ENCODE measurements at regions not wholly inside any gene's neighbourhood (a gene's known extent, or its start where the extent isn't known, plus 50 kb on each side); places are given as distances from the start of the nearest gene placed in this dataset.
"Not testable (repeated sequence)": the region's sequence is repeated elsewhere in the genome, so short reads cannot be mapped to it uniquely, and the experiment has no call there.

DNA sequence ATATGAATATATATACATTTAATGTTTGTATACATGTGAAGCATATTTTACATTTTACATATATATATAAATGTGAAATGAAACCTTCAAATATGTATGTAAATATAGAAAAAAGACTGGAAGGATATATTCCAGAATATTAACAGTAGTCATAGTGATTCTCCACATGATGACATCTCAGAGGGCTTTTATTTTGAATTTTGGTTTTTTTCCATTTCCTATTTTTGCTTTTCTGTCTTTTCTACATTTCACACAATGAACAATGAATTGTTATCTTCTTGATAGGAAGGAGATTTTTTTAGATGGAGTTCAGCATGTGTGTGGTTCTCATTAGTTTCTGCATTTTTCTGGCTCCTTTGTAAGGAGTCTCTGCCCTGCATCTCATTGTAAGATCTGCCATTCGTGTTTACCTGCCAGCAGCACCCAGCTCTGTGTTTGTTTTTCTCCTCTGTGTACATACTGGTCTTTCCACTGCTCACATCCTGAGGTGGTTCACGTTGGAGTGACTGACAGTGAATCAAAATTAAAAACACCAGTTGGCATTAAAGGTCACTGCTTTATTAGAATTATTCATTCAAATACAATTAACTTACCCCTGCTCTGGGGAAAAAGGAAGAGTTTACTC, 425.3 kb upstream of the MDFIC2 start:
- DNase-seq = no peak

DNA sequence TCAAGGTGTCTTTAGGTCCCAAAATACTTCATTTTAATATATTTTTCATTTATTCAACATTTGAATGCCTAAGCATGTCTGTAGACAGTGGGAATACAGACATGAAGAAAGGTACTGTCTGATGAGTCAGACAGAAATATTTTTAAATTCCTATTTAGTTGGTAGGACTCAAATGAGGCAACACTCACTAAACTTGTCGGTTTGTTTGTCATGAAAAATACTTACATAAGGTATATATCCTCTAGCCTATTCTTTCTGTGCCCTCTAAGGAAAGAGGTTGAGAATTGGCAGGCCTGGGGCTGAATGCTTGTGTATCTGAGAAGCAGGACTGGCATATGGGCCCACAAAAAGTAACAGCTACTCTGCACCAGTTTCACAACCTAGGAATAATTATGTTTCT, 423.6 kb upstream of the MDFIC2 start:
- no peak for DNase-seq

DNA sequence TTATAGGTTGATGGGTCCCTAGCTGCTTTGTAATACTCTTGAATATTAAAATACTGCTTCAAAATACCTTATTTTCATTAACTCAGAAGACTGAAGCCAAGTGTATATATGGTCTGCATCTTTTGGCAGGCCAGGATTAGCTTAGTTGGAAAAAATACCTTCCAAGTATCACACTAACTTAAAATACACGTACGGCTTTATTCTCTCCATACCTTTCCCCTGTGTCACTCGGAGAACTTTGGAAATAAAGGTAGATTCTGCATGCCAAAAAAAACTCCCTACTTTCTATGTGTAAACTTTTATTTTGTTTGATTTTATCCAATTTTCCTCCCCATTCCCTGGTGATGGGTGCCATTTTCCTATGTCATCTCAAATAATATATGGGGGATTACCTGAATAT, 422.3 kb upstream of the MDFIC2 start:
- no peak for DNase-seq

DNA sequence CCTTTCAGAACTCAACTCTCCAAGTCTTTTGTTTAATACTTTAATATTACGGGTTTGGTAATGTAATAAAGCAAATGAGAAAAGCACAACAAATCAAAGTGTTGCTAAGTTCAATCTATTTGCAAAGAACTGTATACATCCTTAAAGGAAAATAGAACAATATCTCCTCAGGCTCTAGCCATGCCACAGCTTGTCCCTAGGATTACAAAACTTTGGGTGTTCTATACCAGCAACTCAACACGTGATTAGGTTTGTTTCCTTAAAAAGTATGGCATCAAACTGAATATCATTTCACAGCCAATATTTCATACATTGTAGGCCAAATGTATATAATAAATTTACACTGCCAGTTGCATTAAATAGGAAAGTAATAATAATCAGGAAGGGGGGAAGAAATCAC, 418.6 kb upstream of the MDFIC2 start:
- no peak for DNase-seq

DNA sequence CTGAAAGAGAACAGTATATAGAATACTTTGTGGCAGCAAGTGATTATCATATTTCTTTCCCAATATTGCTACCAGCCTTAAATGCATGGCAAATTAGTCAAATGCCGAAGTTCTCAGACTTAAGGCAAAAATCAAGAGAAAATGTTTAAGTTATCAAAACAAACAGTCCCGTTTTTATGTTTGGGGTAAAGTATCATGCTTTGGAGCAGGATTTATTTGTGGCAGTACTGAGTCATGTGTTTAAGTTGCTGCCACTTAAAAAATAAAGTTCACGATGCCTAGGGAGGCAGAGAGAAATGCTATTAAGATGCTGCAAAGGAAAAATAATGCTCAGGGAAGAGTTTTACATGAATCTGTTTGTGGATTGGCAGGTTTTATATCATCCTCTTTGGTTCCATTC, 417.4 kb upstream of the MDFIC2 start:
- DNase-seq = no peak

DNA sequence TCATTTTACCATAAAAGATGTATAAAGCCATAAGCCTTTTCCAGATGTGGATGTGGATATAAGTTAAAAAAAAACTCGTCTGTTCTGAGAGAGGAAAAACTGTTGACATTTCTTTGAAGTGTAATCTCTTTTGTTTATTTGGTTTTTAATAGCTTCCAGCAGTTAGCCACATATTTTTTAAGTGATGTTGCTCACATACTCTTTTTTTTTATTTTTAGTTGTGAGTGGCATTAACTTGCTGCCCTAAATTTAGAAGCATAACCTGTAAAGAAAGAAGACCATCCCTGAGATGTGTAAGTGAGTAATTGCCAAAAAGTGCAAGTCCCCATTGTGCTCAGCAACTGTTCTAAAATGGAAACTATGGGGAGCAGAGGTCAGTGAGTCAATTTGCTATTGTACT, 415.9 kb upstream of the MDFIC2 start:
- DNase-seq = no peak

DNA sequence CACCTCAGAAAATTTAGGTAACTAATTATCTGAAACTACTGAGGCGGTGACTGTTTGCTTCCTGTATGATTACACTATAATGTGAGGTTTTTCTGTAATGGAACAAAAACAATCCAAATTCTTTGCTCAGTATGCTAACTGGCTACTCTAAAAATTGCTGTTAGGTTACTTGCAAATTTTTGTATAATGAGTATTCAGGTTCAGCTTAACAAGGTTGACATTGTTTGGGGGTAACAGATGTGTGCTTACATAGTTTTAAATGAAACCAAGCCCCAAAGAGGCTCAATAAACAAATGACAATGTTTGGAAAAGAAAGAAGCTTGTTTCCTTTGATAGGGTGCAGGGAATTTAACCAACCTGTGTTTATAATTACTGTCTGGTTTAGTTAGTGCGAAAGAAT, 414.5 kb upstream of the MDFIC2 start:
- no peak for DNase-seq

DNA sequence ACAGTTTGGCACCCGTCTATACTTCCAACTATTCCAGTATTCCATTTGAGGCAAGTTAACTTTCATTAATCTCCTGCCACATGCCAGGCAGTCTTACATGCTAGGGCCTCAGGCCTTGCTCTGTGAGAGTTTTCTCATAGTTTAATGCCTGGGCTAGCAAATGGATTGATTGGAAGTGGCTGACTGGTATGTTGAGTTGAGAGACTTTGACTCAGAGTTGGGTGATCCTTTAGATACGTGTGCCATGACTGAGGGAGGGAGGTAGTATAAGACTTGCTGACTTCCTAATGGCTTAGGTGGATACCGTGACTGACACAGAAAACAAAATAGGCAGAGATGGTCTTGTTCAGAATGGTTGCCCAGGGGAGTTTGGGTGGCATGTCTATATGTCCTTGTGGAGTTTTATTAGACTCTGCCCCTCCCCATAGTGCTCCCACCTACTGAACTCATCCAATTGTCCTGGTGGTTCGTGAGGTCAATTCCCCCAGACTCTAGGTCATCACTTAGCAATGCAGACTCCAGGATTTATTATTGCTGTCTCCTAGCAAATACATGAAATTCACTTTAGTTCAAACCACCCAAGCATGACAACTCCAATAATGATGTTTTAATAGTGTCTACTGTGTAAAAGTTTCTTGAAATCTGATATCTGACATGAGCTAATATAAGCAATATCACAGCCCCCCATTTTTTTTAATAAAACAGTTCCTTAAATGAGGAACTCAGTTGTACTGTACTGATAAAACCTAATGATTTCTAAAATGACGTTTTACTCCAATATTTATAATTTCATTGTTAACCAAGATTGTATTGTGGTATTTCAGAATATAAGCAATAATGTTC, 413.9 kb upstream of the MDFIC2 start:
- DNase-seq = no peak

DNA sequence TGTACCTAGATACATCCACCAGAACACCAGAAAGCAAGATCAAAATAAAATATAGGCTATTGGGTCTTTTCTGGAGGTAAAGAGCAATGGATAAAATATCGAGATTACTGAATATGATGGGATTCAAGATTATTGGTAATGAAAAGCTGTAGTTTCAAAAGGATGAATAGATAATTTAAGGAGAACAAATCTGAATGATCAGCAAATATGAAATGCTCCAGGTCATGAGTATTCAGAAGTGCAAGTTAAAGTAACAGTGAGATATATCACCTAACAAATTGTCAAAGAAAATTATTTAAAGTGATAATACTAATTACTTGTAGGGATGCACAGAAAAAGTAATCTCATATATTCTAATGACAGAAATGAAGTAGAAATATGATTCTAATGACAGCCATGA, 409.6 kb upstream of the MDFIC2 start:
- DNase-seq = no peak

DNA sequence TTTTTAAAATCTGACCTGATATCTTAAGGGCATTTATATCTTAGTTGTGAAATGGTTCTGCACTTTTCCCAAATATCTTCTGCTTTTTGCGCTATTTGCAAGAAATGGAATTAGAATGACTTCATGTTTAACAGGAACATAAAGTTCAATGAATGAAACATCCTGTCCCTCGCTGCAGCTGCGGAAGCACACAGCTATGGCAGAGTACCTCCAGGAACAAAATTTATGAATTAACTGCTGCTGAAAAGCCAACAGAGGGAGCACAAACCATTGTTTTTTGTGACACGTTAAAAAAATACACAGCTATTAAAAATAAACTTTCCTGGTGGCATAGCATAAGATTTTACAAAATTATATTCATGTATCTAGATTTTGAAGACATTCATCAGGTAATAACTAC, 404.4 kb upstream of the MDFIC2 start:
- DNase-seq = no peak

DNA sequence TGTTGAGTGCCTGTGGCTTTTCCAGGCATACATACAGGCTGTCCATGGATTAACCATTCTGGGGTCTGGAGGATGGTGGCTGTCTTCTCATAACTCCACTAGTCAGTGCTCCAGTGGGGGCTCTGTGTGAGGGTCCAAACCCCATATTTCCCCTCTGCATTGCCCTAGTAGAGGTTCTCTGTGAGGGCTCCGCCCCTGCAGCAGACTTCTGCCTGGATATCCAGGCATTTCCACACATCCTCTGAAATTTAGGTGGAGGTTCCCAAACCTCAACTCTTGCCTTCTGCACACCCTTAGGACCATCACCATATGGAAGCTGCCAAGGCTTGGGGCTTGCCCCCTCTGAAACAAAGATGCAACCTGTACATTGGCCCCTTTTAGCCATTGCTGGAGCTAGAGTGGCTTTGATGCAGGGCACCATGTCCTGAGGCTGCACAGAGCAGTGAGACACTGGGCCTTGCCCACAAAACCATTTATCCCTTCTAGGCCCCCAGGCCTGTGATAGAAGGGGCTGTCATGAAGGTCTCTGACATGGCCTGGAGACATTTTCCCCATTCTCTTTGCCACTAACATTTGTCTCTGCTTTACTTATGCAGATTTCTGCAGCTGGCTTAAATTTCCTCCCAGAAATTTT, 400.1 kb upstream of the MDFIC2 start:
- DNase-seq = no peak

DNA sequence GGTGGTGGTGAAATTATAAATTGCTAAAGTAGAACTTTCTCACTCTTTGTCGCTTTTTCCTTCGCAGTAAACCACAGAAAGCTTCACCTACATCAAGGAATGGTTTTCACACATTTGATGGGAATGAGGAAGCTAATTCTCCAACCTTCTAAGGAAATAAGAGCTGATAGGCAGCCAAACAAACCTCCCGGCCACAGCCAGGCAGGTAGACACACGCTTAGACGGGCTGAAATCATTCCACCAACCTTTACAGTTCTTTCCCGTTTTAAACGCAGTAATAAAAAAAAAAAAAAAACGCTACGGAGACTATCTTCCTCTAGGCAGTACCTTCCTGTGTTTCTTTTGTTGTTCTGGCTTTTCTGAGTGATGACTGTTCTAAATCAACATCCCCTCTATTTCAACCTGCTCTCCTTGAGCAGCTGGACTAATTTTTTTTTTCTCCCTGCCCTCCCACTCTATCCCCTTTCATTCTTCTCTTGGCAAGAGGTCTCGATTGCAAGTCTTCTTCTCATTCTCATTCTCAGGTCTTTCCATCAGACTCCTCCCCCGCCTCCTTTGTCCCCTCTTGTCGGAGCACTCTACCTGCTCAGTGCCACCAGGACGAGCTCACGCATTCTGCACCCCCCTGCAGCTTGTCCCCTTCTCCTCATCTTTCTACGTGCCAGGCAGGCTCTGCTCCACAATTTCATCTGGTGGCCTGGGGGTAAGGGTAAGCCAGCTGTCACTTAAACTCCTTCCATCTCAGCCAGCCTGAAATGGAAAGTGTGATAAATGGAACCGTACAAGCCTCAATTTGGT, 391.1 kb upstream of the MDFIC2 start:
- no peak for DNase-seq

DNA sequence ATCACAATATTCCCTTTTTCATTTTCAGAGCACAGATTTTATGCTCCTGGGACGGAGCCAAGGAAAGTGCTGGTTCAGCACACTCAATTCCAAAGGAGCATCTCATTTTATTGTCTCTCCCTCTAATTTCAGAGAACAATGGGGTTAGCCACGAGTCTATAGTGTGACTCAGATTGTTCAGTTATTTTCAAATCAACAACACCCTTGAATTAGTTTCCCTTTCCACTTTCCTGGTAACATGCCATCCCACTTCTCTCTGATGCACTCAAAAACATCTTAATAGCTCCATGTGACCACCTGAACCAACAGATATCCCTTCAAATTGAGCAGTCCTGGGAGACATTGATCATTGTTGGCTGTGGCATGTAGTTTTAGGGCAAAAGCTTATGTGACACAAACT, 389.7 kb upstream of the MDFIC2 start:
- no peak for DNase-seq

DNA sequence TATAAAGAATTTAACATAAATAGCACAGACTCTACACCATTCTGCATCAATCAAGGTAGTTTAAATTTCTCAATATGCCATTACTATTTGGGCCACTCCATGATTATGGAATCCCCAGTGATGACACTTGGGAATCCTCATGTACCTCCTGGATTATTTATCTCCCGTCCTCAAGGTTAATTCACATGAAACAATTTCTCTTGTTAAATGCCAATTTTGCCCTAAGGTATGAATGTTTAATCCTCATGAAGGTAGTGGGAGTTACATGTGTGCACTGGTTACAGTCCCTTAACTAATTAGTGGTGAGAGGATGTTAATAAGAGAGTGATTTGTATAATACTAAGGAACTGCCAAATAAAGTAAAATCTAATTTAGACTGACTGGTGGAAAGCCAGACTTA, 372.3 kb upstream of the MDFIC2 start:
- DNase-seq = no peak

DNA sequence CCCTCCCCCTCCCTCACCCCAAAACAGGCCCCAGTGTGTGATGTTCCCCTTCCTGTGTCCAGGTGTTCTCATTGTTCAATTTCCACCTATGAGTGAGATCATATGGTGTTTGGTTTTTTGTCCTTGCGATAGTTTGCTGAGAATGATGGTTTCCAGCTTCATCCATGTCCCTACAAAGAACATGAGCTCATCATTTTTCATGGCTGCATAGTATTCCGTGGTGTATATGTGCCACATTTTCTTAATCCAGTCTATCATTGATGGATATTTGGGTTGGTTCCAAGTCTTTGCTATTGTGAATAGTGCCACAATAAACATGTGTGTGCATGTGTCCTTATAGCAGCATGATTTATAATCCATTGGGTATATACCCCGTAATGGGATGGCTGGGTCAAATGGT, 363.4 kb upstream of the MDFIC2 start:
- not testable (repeated sequence) for DNase-seq

DNA sequence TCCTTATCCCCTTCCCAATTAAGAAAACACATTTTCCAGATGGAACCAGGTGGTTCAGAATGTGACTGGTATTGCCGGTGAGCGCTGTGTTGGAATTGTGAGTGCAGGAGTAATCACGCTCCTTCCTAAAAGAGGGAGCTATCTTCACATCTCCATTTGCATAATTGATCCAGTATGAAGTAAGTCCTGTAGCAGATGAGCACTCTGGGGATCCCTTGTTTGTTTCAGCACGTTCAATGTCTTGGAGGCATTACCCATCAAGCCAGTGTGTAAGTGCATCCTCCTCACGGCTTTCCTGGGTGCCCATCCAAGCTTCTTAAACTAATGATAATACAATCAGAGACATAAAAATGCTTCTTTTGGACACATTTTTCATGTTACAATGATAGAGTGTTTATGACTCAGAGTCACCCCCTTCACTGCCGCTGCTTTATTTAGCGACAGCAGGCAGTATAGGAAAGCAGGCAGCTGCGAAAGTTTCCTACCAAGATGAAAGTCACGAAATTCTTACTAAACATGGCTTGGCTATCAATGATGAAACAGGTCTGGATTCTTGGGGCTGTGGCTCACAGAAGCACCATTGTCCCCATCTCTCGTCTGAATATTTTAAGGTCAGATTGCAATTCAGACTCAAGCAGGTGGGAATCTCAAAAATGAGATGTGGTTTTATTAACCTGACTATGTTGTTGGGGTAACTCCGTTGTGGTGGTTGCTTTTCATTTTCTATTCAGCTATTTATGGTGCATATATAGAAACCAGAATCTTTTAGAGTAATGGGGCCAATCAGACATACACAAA, 346.3 kb upstream of the MDFIC2 start:
- no peak for DNase-seq

DNA sequence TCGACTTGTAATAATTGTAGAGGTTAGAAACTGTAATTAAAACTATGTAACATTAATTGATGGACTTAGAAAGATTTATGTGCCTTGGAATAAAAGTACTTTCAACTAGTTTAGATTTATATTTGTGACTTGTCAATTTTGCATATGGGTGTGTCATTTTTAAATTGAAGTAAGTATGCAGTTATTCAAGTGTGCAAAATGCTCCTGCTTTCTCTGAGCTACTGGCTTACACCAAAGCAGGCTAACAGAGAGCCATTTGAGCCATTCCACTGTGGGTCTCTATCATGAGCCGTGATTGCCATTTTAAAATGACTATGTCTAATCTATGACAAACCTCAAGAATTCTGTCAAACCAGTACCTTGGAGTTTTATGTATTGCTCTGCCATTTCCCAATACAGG, 345.0 kb upstream of the MDFIC2 start:
- DNase-seq = no peak

DNA sequence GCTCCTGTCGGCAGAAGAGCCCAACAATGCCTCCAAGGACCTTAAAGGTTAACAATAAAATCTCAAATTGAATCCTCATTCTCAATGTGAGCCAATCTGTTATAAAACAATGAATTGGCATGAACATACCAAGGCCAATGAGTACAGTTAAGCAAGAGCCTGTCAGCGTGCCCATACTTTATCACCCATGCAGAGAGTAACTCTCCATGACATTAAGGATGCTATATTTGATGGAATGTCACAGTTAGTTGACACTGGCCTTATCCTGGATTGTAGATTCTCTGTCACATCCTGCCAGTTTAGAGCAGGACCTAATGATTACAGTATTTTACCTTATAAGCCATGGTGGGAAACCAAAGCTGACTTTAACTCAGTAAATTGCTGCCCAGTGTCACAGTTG, 335.4 kb upstream of the MDFIC2 start:
- no peak for DNase-seq

DNA sequence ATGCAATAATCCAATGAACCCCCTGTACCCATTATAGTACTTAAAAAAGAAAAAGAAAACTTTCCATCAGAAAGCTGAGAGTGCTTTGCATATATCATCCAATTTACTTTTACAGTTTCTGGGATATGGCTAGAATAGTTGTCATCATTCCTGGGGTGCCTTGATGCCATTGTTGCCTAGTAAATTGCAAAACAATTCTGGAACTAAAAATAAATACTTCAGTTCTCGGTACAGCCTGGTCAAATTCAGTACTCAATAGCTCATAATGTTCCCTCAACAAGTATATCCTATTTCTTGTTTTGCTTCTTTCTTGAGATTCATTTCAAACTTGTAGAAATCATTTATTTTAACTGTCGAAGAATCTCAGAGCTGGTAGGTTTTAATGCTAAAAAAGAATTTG, 334.7 kb upstream of the MDFIC2 start:
- DNase-seq = no peak

DNA sequence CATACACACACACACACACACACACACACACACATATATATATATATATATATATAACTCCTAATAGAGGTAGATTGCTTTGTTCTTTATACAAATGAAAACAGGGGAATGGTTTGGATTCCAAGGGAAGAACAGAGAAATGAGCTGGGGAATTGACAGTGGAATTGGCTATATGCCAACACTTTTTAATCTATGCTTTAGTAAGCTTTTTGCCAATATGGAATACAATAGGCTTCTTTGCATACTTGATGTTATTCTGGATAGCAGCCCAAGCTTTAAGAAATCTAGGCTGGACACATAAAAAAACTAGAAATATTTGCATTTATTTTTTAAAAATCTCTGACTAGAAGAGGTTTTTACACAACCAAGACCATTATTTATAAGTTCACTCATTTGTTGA, 334.2 kb upstream of the MDFIC2 start:
- no peak for DNase-seq

DNA sequence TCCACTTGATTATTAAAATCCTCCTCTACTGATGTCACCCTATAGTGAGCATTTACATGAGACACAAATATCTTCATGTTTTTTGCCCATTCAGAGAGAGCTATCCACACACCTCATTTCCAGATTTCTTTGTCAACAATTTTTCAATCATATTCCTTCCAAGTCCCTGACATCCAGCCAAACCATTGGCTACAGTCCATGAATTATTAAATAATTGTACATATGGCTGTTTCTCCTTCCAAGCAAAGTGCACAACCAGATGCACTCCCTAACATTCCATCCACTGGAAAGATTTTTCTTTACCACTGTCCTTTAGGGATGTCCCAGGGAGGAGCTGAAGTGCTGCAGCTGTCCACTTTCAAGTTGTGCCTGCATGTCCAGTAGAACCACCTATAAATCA, 328.0 kb upstream of the MDFIC2 start:
- no peak for DNase-seq

DNA sequence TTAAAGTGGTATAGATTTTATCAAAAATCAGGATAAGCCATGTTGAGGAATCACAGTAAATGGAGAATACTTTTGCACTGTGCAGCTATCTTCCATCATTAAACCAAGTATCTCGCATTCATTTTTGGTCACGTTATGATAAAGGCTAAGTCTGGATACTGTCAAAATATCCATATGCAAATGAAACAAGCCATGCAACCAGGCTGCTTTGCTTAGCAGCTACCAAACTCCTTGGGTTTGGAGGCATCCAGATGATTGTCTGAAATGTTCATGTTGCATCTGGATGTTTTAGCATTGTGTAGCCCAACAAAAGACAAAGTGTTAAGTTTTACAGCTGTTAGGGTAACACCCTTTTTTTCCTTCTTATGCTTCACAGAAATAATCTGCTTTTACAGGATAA, 322.9 kb upstream of the MDFIC2 start:
- DNase-seq = no peak
